H1 (cell line): ENCODE measurements at regions not wholly inside any gene's neighbourhood (a gene's known extent, or its start where the extent isn't known, plus 50 kb on each side); places are given as distances from the start of the nearest gene placed in this dataset.

ENCODE experiments used
- ATF3 ChIP-seq: IDR thresholded peaks from 2 replicates; pipeline ENCODE4 v1.6.1; 2011; ENCODE audit warnings: low read depth, mild to moderate bottlenecking, low read length; ENCODE audit not compliant: insufficient read depth
- CBX8 ChIP-seq: fragments of 300-800, 300-1000 bp; sonication (generic); IDR thresholded peaks from 2 replicates; pipeline ENCODE4 v1.7.1; 2016; ENCODE audit warnings: low read depth, low read length, borderline replicate concordance
- CHD7 ChIP-seq: fragments of 300-600 bp; sonication (generic); IDR thresholded peaks from 2 replicates; pipeline ENCODE4 v1.7.1; 2012; ENCODE audit warnings: low read length, moderate library complexity, mild to moderate bottlenecking, inconsistent platforms; ENCODE audit not compliant: insufficient replicate concordance
- JUND ChIP-seq: IDR thresholded peaks from 2 replicates; pipeline ENCODE4 v1.6.1; 2011; ENCODE audit warnings: mild to moderate bottlenecking, improper control_type of control experiment, low read length
- KDM1A ChIP-seq: fragments of 200-600, 300-600 bp; sonication (generic); IDR thresholded peaks from 2 replicates; pipeline ENCODE4 v1.7.1; 2016; ENCODE audit warnings: mild to moderate bottlenecking, low read length, borderline replicate concordance
- NANOG ChIP-seq: IDR thresholded peaks from 2 replicates; pipeline ENCODE4 v1.6.1; 2011; ENCODE audit warnings: low read length, low read depth, mild to moderate bottlenecking, inconsistent platforms; ENCODE audit not compliant: insufficient read depth, poor library complexity, severe bottlenecking
- NRF1 ChIP-seq: IDR thresholded peaks from 2 replicates; pipeline ENCODE4 v1.6.1; 2011; ENCODE audit warnings: mild to moderate bottlenecking, low read depth, low read length, improper control_type of control experiment
- PHF8 ChIP-seq: fragments of 200-600 bp; sonication (generic); conservative IDR thresholded peaks from 2 replicates; pipeline ENCODE4 v1.7.1; 2012; ENCODE audit warnings: low read depth, mild to moderate bottlenecking, inconsistent platforms, low read length, moderate library complexity
- POLR2AphosphoS5 ChIP-seq: IDR thresholded peaks from 2 replicates; pipeline ENCODE4 v1.6.1; 2011; ENCODE audit warnings: low read depth, low read length
- RNF2 ChIP-seq: fragments of 200-900, 300-1000 bp; sonication (generic); IDR thresholded peaks from 2 replicates; pipeline ENCODE4 v1.7.1; 2016; ENCODE audit warnings: borderline replicate concordance, low read depth, mild to moderate bottlenecking, antibody characterized with exemption, low read length; ENCODE audit not compliant: poor library complexity, severe bottlenecking; ENCODE audit errors: missing control alignments
- SP4 ChIP-seq: IDR thresholded peaks from 2 replicates; pipeline ENCODE4 v1.6.1; 2012; ENCODE audit warnings: low read length, inconsistent platforms
- ZNF274 ChIP-seq: IDR thresholded peaks from 2 replicates; pipeline ENCODE4 v1.7.0; 2012; ENCODE audit warnings: low read length, borderline replicate concordance; ENCODE audit errors: extremely low read depth

- no peak for TF ChIP-seq CHD7
- no peak for TF ChIP-seq POLR2AphosphoS5
- no peak for TF ChIP-seq NRF1
- TF ChIP-seq SP4 = no peak
- no peak for TF ChIP-seq ZNF274
- TF ChIP-seq RNF2 = no peak
- TF ChIP-seq JUND = no peak
- TF ChIP-seq NANOG = no peak
- TF ChIP-seq KDM1A = no peak
- no peak for TF ChIP-seq PHF8
- TF ChIP-seq CBX8 = no peak
- no peak for TF ChIP-seq ATF3
Measured at GRCh38 chr12:67531051-67531450, 117.5 kb upstream of the DYRK2 start (continued).
